Trophoblast cell (in vitro differentiated cells and primary cell): ENCODE measurements at regions not wholly inside any gene's neighbourhood (a gene's known extent, or its start where the extent isn't known, plus 50 kb on each side); places are given as distances from the start of the nearest gene placed in this dataset.

ENCODE experiments used
- DNase-seq, 2 donors: peaks; one replicate each; pipeline ENCODE4 v3.0.0-alpha.2; 2016
- H2AFZ ChIP-seq: 2 replicates; pipeline ENCODE4 v1.6.1; 2013; ENCODE audit warnings: low read length, moderate library complexity, mild to moderate bottlenecking; ENCODE audit not compliant: insufficient read depth, poor library complexity
- H2AK5ac ChIP-seq: 2 replicates; pipeline ENCODE4 v1.6.1; 2013; ENCODE audit warnings: mild to moderate bottlenecking, low read length
- H2BK120ac ChIP-seq: 2 replicates; pipeline ENCODE4 v1.6.1; 2013; ENCODE audit warnings: low read length, mild to moderate bottlenecking, moderate library complexity; ENCODE audit not compliant: insufficient read depth, poor library complexity
- H2BK12ac ChIP-seq: 2 replicates; pipeline ENCODE4 v1.6.1; 2013; ENCODE audit warnings: mild to moderate bottlenecking, low read length, moderate library complexity
- H2BK5ac ChIP-seq: 2 replicates; pipeline ENCODE4 v1.6.1; 2013; ENCODE audit warnings: low read length, low read depth, moderate library complexity, mild to moderate bottlenecking; ENCODE audit not compliant: poor library complexity
- H3K14ac ChIP-seq: 2 replicates; pipeline ENCODE4 v1.6.1; 2013; ENCODE audit warnings: mild to moderate bottlenecking, low read length
- H3K18ac ChIP-seq: 2 replicates; pipeline ENCODE4 v1.6.1; 2013; ENCODE audit warnings: mild to moderate bottlenecking, low read length
- H3K23ac ChIP-seq: 2 replicates; pipeline ENCODE4 v1.6.1; 2013; ENCODE audit warnings: low read length
- H3K27ac ChIP-seq: 2 replicates; pipeline ENCODE4 v1.5.1; 2013; ENCODE audit warnings: low read depth, mild to moderate bottlenecking, inconsistent platforms, low read length, moderate library complexity
- H3K27me3 ChIP-seq: 2 replicates; pipeline ENCODE4 v1.6.1; 2013; ENCODE audit warnings: inconsistent platforms, mild to moderate bottlenecking, low read length, moderate library complexity; ENCODE audit not compliant: insufficient read depth
- H3K36me3 ChIP-seq, 2 experiments: 1 replicate in 1 of 2; 2 replicates in 1 of 2; pipeline ENCODE4 v1.6.1; 2013; ENCODE audit warnings: low read length in 2 of 2, mild to moderate bottlenecking in 2 of 2, moderate library complexity in 1 of 2; ENCODE audit not compliant: insufficient read depth in 2 of 2, control insufficient read depth in 1 of 2
- H3K4ac ChIP-seq: 2 replicates; pipeline ENCODE4 v1.6.1; 2013; ENCODE audit warnings: low read depth, mild to moderate bottlenecking, low read length, moderate library complexity
- H3K4me1 ChIP-seq, 2 experiments: 1 replicate in 1 of 2; 2 replicates in 1 of 2; pipeline ENCODE4 v1.6.1; 2013; ENCODE audit warnings: low read length in 2 of 2, mild to moderate bottlenecking in 2 of 2, moderate library complexity in 1 of 2; ENCODE audit not compliant: insufficient read depth in 2 of 2, control insufficient read depth in 1 of 2
- H3K4me2 ChIP-seq: 2 replicates; pipeline ENCODE4 v1.6.1; 2013; ENCODE audit warnings: inconsistent platforms, mild to moderate bottlenecking, low read length, moderate library complexity
- H3K4me3 ChIP-seq: 2 replicates; pipeline ENCODE4 v1.5.1; 2013; ENCODE audit warnings: mild to moderate bottlenecking, low read depth, low read length, inconsistent platforms
- H3K79me1 ChIP-seq: one replicate; pipeline ENCODE4 v1.6.1; 2013; ENCODE audit warnings: low read length
- H3K79me2 ChIP-seq: 2 replicates; pipeline ENCODE4 v1.6.1; 2013; ENCODE audit warnings: low read length, mild to moderate bottlenecking; ENCODE audit not compliant: control insufficient read depth, insufficient read depth, poor library complexity
- H3K9ac ChIP-seq: 2 replicates; pipeline ENCODE4 v1.6.1; 2013; ENCODE audit warnings: mild to moderate bottlenecking, low read length
- H3K9me3 ChIP-seq: 2 replicates; pipeline ENCODE4 v1.6.1; 2013; ENCODE audit warnings: low read depth, mild to moderate bottlenecking, control low read depth, inconsistent platforms, low read length; ENCODE audit not compliant: insufficient read depth
- H4K12ac ChIP-seq: 2 replicates; pipeline ENCODE4 v1.6.1; 2013; ENCODE audit warnings: low read depth, mild to moderate bottlenecking, low read length, moderate library complexity
- H4K8ac ChIP-seq: 2 replicates; pipeline ENCODE4 v1.6.1; 2013; ENCODE audit warnings: low read depth, mild to moderate bottlenecking, low read length, moderate library complexity
- H4K91ac ChIP-seq: one replicate; pipeline ENCODE4 v1.6.1; 2013; ENCODE audit warnings: low read depth, mild to moderate bottlenecking, low read length, moderate library complexity
- WGBS: extraction: QIAGEN DNeasy Blood & Tissue Kit; methylation state at CpG from one replicate; pipeline ENCODE4 v1.1.7; 2013; ENCODE audit warnings: missing lambda C conversion rate; ENCODE audit not compliant: insufficient read length, insufficient coverage; ENCODE audit errors: extremely low coverage; 5-methylcytosine and 5-hydroxymethylcytosine counted together

GRCh38 chr6:85971238-85971637 lies 328.6 kb upstream of the SYNCRIP start:
- H3K4me3 ChIP-seq, result no peak overlapping the region
- H2BK5ac ChIP-seq, result no peak overlapping the region
- no peak overlapping the region for H3K27ac ChIP-seq
- H3K18ac ChIP-seq, result no peak overlapping the region
- H2BK12ac ChIP-seq, result no peak overlapping the region
- no peak overlapping the region for H4K8ac ChIP-seq
- H3K9ac ChIP-seq, result no peak overlapping the region
- H3K4me2 ChIP-seq, result no peak overlapping the region
- no peak overlapping the region for H2AK5ac ChIP-seq
- peaks cover 2% of the 10 kb centered on the region for H3K9me3 ChIP-seq
- no peak overlapping the region for H3K14ac ChIP-seq
- no peak overlapping the region for H2BK120ac ChIP-seq
- H3K4me1 ChIP-seq, result peaks cover 0 to 2% of the 10 kb centered on the region in 2 experiments
- H3K4ac ChIP-seq, result no peak overlapping the region
- no peaks in the 10 kb centered on the region for H3K79me2 ChIP-seq
- no peak for DNase-seq
- no peak overlapping the region for H4K91ac ChIP-seq
- H3K79me1 ChIP-seq, result no peaks in the 10 kb centered on the region
- no peaks in the 10 kb centered on the region for H3K27me3 ChIP-seq
- H3K36me3 ChIP-seq, result no peaks in the 10 kb centered on the region
- H2AFZ ChIP-seq, result no peak overlapping the region
- H3K23ac ChIP-seq, result no peak overlapping the region
- H4K12ac ChIP-seq, result no peak overlapping the region

DNA sequence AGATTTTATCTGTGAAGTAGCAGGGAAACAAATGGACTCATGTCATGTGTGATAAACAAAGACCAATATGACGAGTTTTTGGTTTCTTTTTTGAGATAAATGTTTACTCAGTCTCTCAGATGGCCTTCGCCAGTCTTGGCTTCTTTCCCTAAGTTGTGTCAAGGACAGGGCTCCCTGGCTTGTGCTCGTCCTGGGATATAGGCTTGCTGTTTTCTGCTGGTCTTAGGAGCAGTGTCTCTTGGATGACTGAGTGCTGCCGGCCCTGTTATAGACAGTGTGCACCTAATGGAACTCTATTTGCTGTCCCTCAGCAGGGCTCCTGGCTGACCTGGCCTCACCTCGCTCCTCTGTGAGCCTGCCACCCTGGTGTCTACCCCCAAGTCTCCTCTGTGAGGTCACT lies 324.1 kb upstream of the SYNCRIP start:
- Histone ChIP-seq H3K9me3 (no peaks in the 10 kb centered on the region), H3K27ac (no peak overlapping the region), H2AFZ (no peak overlapping the region), H3K4me3 (no peak overlapping the region), H2AK5ac (no peak overlapping the region), H3K4me2 (no peak overlapping the region), H3K4ac (no peak overlapping the region), H3K79me2 (no peaks in the 10 kb centered on the region), H3K14ac (no peak overlapping the region), H3K9ac (no peak overlapping the region), H2BK5ac (no peak overlapping the region), H4K12ac (no peak overlapping the region), H2BK120ac (no peak overlapping the region), H2BK12ac (no peak overlapping the region), H3K27me3 (no peaks in the 10 kb centered on the region), H3K79me1 (no peaks in the 10 kb centered on the region), H4K8ac (no peak overlapping the region), H3K36me3 (no peaks in the 10 kb centered on the region), H4K91ac (no peak overlapping the region), H3K23ac (no peak overlapping the region), H3K4me1 (peaks cover 0 to 2% of the 10 kb centered on the region in 2 experiments), H3K18ac (no peak overlapping the region)
- WGBS, result no CpG with 5 or more reads among the region's 5 CpGs
- DNase-seq, result no peak

- no peak overlapping the region for H4K8ac ChIP-seq
- no peak for DNase-seq
- no peak overlapping the region for H2AFZ ChIP-seq
- H4K12ac ChIP-seq, result no peak overlapping the region
- no peaks in the 10 kb centered on the region for H3K79me2 ChIP-seq
- no peaks in the 10 kb centered on the region for H3K36me3 ChIP-seq
- no peak overlapping the region for H3K4ac ChIP-seq
- no peak overlapping the region for H3K18ac ChIP-seq
- no peak overlapping the region for H3K27ac ChIP-seq
- H3K27me3 ChIP-seq, result no peaks in the 10 kb centered on the region
- no peak overlapping the region for H3K23ac ChIP-seq
- no peak overlapping the region for H3K4me2 ChIP-seq
- H2BK120ac ChIP-seq, result no peak overlapping the region
- no peak overlapping the region for H4K91ac ChIP-seq
- no peak overlapping the region for H3K14ac ChIP-seq
- no peak overlapping the region for H3K4me3 ChIP-seq
- peaks cover 2% of the 10 kb centered on the region for H3K9me3 ChIP-seq
- no peaks in the 10 kb centered on the region for H3K4me1 ChIP-seq
- H3K79me1 ChIP-seq, result no peaks in the 10 kb centered on the region
- no peak overlapping the region for H2AK5ac ChIP-seq
- H2BK5ac ChIP-seq, result no peak overlapping the region
- no peak overlapping the region for H3K9ac ChIP-seq
- no peak overlapping the region for H2BK12ac ChIP-seq
These were observed 319.1 kb upstream of the SYNCRIP start for GRCh38 chr6:85961746-85962145.

DNA sequence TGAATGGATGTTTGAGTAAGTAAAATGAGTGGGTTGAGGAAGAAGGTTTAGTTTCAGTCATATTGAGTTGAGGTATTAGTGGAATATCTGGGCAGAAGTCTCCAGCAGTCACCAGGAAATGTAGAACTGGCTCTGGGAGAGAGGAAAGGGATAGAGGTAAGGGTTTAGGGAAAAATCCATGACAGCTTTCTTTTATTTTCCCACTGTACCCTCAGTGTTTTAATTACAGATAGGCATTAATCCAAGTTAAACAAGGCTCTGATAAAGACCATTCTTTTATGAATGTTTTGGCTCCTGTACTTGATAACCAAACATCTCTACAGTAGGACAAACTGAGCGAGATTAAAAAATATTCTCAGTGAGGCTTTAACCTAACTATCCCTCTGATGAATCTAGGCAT lies 318.4 kb upstream of the SYNCRIP start:
- no peaks in the 10 kb centered on the region for H3K79me2 ChIP-seq
- WGBS, result no CpG with 5 or more reads among the region's 1 CpG
- no peak overlapping the region for H3K9ac ChIP-seq
- no peaks in the 10 kb centered on the region for H3K27me3 ChIP-seq
- H2BK120ac ChIP-seq, result no peak overlapping the region
- H3K4me2 ChIP-seq, result no peak overlapping the region
- no peak overlapping the region for H2BK12ac ChIP-seq
- no peak overlapping the region for H4K8ac ChIP-seq
- no peak overlapping the region for H2AFZ ChIP-seq
- peaks cover 2% of the 10 kb centered on the region for H3K9me3 ChIP-seq
- H3K14ac ChIP-seq, result no peak overlapping the region
- no peaks in the 10 kb centered on the region for H3K36me3 ChIP-seq
- no peak for DNase-seq
- no peak overlapping the region for H2BK5ac ChIP-seq
- no peaks in the 10 kb centered on the region for H3K4me1 ChIP-seq
- H3K18ac ChIP-seq, result no peak overlapping the region
- H2AK5ac ChIP-seq, result no peak overlapping the region
- no peak overlapping the region for H3K4ac ChIP-seq
- H3K4me3 ChIP-seq, result no peak overlapping the region
- H3K23ac ChIP-seq, result no peak overlapping the region
- no peak overlapping the region for H4K12ac ChIP-seq
- no peak overlapping the region for H3K27ac ChIP-seq
- H4K91ac ChIP-seq, result no peak overlapping the region
- no peaks in the 10 kb centered on the region for H3K79me1 ChIP-seq

GRCh38 chr6:85948481-85948880 lies 305.8 kb upstream of the SYNCRIP start:
- DNase-seq, result no peak

More at GRCh38 chr6:85948481-85948880, 305.8 kb upstream of the SYNCRIP start:
- no peaks in the 10 kb centered on the region for H3K27me3 ChIP-seq
- no peak overlapping the region for H2AK5ac ChIP-seq
- no peak overlapping the region for H3K23ac ChIP-seq
- H4K91ac ChIP-seq, result no peak overlapping the region
- H3K9me3 ChIP-seq, result no peaks in the 10 kb centered on the region
- no peak overlapping the region for H2BK12ac ChIP-seq
- H3K18ac ChIP-seq, result no peak overlapping the region
- H3K27ac ChIP-seq, result no peak overlapping the region
- no peak overlapping the region for H4K12ac ChIP-seq
- no peaks in the 10 kb centered on the region for H3K36me3 ChIP-seq
- H2BK120ac ChIP-seq, result no peak overlapping the region
- H3K9ac ChIP-seq, result no peak overlapping the region
- H3K4me1 ChIP-seq, result no peaks in the 10 kb centered on the region
- no peaks in the 10 kb centered on the region for H3K79me1 ChIP-seq
- H4K8ac ChIP-seq, result no peak overlapping the region
- H3K79me2 ChIP-seq, result no peaks in the 10 kb centered on the region
- no peak overlapping the region for H2AFZ ChIP-seq
- no peak overlapping the region for H3K14ac ChIP-seq
- WGBS, result no CpG with 5 or more reads among the region's 3 CpGs
- no peak overlapping the region for H3K4me3 ChIP-seq
- no peak overlapping the region for H2BK5ac ChIP-seq
- no peak overlapping the region for H3K4me2 ChIP-seq
- no peak overlapping the region for H3K4ac ChIP-seq
